ENCODE measurements at regions not wholly inside any gene's neighbourhood (a gene's known extent, or its start where the extent isn't known, plus 50 kb on each side); places are given as distances from the start of the nearest gene placed in this dataset.

DNA sequence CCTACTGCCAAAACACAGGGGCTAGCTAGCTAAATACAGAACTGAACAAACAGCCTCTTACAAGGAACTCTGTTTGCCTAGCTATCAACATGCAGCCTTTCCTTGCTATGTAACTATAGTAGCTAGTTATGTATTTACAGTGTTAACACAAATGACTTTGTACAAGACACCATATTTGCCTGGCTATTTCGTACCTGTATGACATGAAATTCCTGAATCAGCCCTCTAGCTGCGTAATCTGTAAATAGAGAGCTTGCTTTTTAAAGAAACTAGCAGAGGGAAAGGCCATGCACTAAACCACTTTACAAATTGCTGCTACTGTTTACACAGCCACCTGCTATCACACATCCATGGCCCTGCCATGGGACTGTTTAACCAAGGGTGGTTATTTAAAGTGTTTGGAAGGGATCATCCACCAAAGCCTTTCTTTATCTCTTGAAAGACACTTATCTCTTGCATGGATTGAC lies 248.7 kb downstream of the TFCP2L1 start (continued):
- TF ChIP-seq MYC (IDR thresholded peaks at IDR 0.05; ENCODE audit: insufficient read depth, insufficient read length, insufficient replicate concordance, low read length, severe bottlenecking) (no peak), EP300 (IDR thresholded peaks at IDR 0.05; ENCODE audit: borderline replicate concordance in 1 of 2, control insufficient read depth in 1 of 2, low read depth in 2 of 2, low read length in 2 of 2) (no peak), BMI1 (IDR thresholded peaks at IDR 0.05; ENCODE audit: borderline replicate concordance) (no peak)
- TF ChIP-seq, protein P1, sequence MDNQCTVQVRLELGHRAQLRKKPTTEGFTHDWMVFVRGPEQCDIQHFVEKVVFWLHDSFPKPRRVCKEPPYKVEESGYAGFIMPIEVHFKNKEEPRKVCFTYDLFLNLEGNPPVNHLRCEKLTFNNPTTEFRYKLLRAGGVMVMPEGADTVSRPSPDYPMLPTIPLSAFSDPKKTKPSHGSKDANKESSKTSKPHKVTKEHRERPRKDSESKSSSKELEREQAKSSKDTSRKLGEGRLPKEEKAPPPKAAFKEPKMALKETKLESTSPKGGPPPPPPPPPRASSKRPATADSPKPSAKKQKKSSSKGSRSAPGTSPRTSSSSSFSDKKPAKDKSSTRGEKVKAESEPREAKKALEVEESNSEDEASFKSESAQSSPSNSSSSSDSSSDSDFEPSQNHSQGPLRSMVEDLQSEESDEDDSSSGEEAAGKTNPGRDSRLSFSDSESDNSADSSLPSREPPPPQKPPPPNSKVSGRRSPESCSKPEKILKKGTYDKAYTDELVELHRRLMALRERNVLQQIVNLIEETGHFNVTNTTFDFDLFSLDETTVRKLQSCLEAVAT (IDR thresholded peaks at IDR 0.05) = no peak
- TF ChIP-seq, protein P2, sequence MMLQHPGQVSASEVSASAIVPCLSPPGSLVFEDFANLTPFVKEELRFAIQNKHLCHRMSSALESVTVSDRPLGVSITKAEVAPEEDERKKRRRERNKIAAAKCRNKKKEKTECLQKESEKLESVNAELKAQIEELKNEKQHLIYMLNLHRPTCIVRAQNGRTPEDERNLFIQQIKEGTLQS (IDR thresholded peaks at IDR 0.05; ENCODE audit: borderline replicate concordance, extremely low read depth, low read depth, low read length) = no peak

DNA sequence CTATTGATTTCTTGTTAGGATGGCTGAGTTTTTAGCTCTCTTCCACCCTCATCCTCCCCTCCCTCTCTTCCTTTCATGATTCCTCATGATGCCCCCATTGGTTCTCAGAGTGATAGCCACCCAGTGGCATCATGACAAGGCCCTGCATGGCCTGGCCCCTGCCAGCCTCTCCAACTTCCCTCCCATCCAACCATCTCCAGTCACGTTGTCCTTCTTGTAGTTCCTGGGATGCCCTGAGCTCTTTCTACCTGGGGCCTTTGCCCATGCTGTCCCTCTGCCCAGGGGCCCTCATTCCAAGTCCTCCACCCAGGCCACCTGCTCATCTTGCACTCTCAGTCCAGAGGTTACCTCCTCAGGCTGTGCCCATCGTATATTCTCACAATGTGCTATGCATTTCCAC lies 247.5 kb downstream of the TFCP2L1 start:
- no peaks in the 10 kb centered on the region for H4K20me1 ChIP-seq (ENCODE audit: control insufficient read depth, insufficient read depth)
- H3K4me3 ChIP-seq = no peak overlapping the region
- intact Hi-C loops (cut with micrococcal nuclease; ENCODE audit: unreplicated experiment) = no loop called here
- FAIRE-seq = no peak
- no peaks in the 10 kb centered on the region for H3K36me3 ChIP-seq (ENCODE audit: control insufficient read depth in 2 of 2, insufficient read depth in 2 of 2, low read length in 1 of 2)
- H2AFZ ChIP-seq (ENCODE audit: control insufficient read depth, low read depth, low read length) = no peak overlapping the region
- WGBS (ENCODE audit: insufficient coverage, insufficient replicate concordance, low lambda C conversion rate, missing lambda C conversion rate) = 16% methylated on average over 2 of the region's 2 CpGs
- in situ Hi-C loops (cut with MboI) = no loop called here
- DNase-seq (ENCODE audit: low read depth, low spot score) = no peak
- ChIA-PET RAD21 (ENCODE audit: unreplicated experiment) (no interaction called here), SMC1A (ENCODE audit: uncharacterized antibody, unreplicated experiment) (no interaction called here), CTCF (no interaction called here), POLR2A (no interaction called here)
- no peak overlapping the region for H3K9ac ChIP-seq (ENCODE audit: control insufficient read depth, insufficient read depth, low read length)
- H3K9me3 ChIP-seq (replicated peaks; ENCODE audit: control insufficient read depth, insufficient read depth, low read length) = no peaks in the 10 kb centered on the region
- ATAC-seq = no peak
- no peaks in the 10 kb centered on the region for H3K79me2 ChIP-seq (ENCODE audit: control insufficient read depth, insufficient read depth, low read length)
- H3K27me3 ChIP-seq (replicated peaks in 1 of 2; ENCODE audit: control insufficient read depth in 2 of 2, insufficient read depth in 2 of 2, low read length in 1 of 2) = peaks cover 0 to 2% of the 10 kb centered on the region in 2 experiments; a peak in 2 of 4 replicates
- no peak overlapping the region for H3K4me2 ChIP-seq (ENCODE audit: control insufficient read depth, insufficient read depth)
- no TSS peak for BruUV-seq (replicated peaks)
- no peaks in the 10 kb centered on the region for H3K4me1 ChIP-seq (ENCODE audit: control insufficient read depth, insufficient read depth, low read length)
- no peak overlapping the region for H3K27ac ChIP-seq (ENCODE audit: control insufficient read depth, insufficient read depth)
- TF ChIP-seq CHD2 (IDR thresholded peaks at IDR 0.05; ENCODE audit: borderline replicate concordance, low read depth, low read length) = no peak
- no peak for TF ChIP-seq FOXK2 (IDR thresholded peaks at IDR 0.05)
- TF ChIP-seq, protein P3, sequence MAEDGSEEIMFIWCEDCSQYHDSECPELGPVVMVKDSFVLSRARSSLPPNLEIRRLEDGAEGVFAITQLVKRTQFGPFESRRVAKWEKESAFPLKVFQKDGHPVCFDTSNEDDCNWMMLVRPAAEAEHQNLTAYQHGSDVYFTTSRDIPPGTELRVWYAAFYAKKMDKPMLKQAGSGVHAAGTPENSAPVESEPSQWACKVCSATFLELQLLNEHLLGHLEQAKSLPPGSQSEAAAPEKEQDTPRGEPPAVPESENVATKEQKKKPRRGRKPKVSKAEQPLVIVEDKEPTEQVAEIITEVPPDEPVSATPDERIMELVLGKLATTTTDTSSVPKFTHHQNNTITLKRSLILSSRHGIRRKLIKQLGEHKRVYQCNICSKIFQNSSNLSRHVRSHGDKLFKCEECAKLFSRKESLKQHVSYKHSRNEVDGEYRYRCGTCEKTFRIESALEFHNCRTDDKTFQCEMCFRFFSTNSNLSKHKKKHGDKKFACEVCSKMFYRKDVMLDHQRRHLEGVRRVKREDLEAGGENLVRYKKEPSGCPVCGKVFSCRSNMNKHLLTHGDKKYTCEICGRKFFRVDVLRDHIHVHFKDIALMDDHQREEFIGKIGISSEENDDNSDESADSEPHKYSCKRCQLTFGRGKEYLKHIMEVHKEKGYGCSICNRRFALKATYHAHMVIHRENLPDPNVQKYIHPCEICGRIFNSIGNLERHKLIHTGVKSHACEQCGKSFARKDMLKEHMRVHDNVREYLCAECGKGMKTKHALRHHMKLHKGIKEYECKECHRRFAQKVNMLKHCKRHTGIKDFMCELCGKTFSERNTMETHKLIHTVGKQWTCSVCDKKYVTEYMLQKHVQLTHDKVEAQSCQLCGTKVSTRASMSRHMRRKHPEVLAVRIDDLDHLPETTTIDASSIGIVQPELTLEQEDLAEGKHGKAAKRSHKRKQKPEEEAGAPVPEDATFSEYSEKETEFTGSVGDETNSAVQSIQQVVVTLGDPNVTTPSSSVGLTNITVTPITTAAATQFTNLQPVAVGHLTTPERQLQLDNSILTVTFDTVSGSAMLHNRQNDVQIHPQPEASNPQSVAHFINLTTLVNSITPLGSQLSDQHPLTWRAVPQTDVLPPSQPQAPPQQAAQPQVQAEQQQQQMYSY (CRISPR knock-in tag; IDR thresholded peaks at IDR 0.05) = no peak
- TF ChIP-seq, protein P4, sequence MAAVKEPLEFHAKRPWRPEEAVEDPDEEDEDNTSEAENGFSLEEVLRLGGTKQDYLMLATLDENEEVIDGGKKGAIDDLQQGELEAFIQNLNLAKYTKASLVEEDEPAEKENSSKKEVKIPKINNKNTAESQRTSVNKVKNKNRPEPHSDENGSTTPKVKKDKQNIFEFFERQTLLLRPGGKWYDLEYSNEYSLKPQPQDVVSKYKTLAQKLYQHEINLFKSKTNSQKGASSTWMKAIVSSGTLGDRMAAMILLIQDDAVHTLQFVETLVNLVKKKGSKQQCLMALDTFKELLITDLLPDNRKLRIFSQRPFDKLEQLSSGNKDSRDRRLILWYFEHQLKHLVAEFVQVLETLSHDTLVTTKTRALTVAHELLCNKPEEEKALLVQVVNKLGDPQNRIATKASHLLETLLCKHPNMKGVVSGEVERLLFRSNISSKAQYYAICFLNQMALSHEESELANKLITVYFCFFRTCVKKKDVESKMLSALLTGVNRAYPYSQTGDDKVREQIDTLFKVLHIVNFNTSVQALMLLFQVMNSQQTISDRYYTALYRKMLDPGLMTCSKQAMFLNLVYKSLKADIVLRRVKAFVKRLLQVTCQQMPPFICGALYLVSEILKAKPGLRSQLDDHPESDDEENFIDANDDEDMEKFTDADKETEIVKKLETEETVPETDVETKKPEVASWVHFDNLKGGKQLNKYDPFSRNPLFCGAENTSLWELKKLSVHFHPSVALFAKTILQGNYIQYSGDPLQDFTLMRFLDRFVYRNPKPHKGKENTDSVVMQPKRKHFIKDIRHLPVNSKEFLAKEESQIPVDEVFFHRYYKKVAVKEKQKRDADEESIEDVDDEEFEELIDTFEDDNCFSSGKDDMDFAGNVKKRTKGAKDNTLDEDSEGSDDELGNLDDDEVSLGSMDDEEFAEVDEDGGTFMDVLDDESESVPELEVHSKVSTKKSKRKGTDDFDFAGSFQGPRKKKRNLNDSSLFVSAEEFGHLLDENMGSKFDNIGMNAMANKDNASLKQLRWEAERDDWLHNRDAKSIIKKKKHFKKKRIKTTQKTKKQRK (IDR thresholded peaks at IDR 0.05; ENCODE audit: low read depth, low read length) = no peak
- TF ChIP-seq ZNF207 (IDR thresholded peaks at IDR 0.05; ENCODE audit: borderline replicate concordance) = no peak
- TF ChIP-seq RAD51 (IDR thresholded peaks at IDR 0.05) = no peak
- TF ChIP-seq, protein P5, sequence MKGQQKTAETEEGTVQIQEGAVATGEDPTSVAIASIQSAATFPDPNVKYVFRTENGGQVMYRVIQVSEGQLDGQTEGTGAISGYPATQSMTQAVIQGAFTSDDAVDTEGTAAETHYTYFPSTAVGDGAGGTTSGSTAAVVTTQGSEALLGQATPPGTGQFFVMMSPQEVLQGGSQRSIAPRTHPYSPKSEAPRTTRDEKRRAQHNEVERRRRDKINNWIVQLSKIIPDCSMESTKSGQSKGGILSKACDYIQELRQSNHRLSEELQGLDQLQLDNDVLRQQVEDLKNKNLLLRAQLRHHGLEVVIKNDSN (IDR thresholded peaks at IDR 0.05; ENCODE audit: borderline replicate concordance, extremely low read length, insufficient read depth, low read depth, low read length) = no peak
- no peak for TF ChIP-seq NBN (IDR thresholded peaks at IDR 0.05)
